ENCODE measurements at regions not wholly inside any gene's neighbourhood (a gene's known extent, or its start where the extent isn't known, plus 50 kb on each side); places are given as distances from the start of the nearest gene placed in this dataset.

GRCh38 chr12:114174326-114174725, 208.2 kb upstream of the RBM19 start:
- TF ChIP-seq POLR2AphosphoS5 (IDR thresholded peaks at IDR 0.05; ENCODE audit: borderline replicate concordance, low read depth, low read length), result no peak
- TF ChIP-seq FOXP2 (optimal IDR thresholded peaks at IDR 0.05; ENCODE audit: control extremely low read depth, extremely low read length, insufficient read depth), result no peak
- no peak for TF ChIP-seq EZH2 (IDR thresholded peaks at IDR 0.05)

Data from SK-N-MC (cell line).